OCI-LY3 (cell line): ENCODE measurements at regions not wholly inside any gene's neighbourhood (a gene's known extent, or its start where the extent isn't known, plus 50 kb on each side); places are given as distances from the start of the nearest gene placed in this dataset.
"Not testable (repeated sequence)": the region's sequence is repeated elsewhere in the genome, so short reads cannot be mapped to it uniquely, and the experiment has no call there.

Experiments
- H2AFZ ChIP-seq: fragments of 200-600, 300-600 bp; shearing (Covaris generic); 2 replicates; pipeline ENCODE4 v1.6.0; 2014; ENCODE audit warnings: antibody characterized with exemption, low read depth, low read length
- H3K27ac ChIP-seq: fragments of 200-600, 300-600 bp; sonication (generic); 2 replicates; pipeline ENCODE4 v1.5.1; 2014; ENCODE audit warnings: mild to moderate bottlenecking, low read length, moderate library complexity, mixed read lengths
- H3K27me3 ChIP-seq: fragments of 200-600, 300-600 bp; sonication (generic); 2 replicates; pipeline ENCODE4 v1.6.1; 2014; ENCODE audit warnings: low read depth, low read length, mixed read lengths
- H3K36me3 ChIP-seq: fragments of 200-600, 300-600 bp; sonication (generic); replicated peaks from 2 replicates; pipeline ENCODE3; 2014; ENCODE audit warnings: low read depth, low read length, mixed read lengths
- H3K4me1 ChIP-seq: fragments of 300-600, 200-600 bp; sonication (generic); 2 replicates; pipeline ENCODE4 v1.6.1; 2014; ENCODE audit warnings: low read length, mixed read lengths
- H3K4me2 ChIP-seq: fragments of 200-600, 300-600 bp; sonication (generic); 2 replicates; pipeline ENCODE4 v1.6.1; 2014; ENCODE audit warnings: low read length, mixed read lengths
- H3K4me3 ChIP-seq: fragments of 300-600, 200-600 bp; sonication (generic); 2 replicates; pipeline ENCODE4 v1.5.1; 2014; ENCODE audit warnings: antibody characterized with exemption, mild to moderate bottlenecking, low read length, moderate library complexity
- H3K79me2 ChIP-seq: fragments of 300-600, 200-600 bp; shearing (Covaris generic); 2 replicates; pipeline ENCODE4 v1.6.1; 2014; ENCODE audit warnings: mild to moderate bottlenecking, low read length, mixed read lengths
- H3K9ac ChIP-seq: fragments of 300-600, 200-600 bp; shearing (Covaris generic); 2 replicates; pipeline ENCODE4 v1.6.0; 2014; ENCODE audit warnings: mild to moderate bottlenecking, low read length, moderate library complexity
- H3K9me3 ChIP-seq: fragments of 200-600, 300-600 bp; shearing (Covaris generic); 2 replicates; pipeline ENCODE4 v1.6.1; 2014; ENCODE audit warnings: low read length, mixed read lengths; ENCODE audit not compliant: insufficient read depth
- H4K20me1 ChIP-seq: fragments of 200-600, 300-600 bp; sonication (generic); 2 replicates; pipeline ENCODE4 v1.6.1; 2016; ENCODE audit warnings: low read length, mixed read lengths; ENCODE audit not compliant: insufficient read depth
- EZH2phosphoT487 ChIP-seq: fragments of 200-600 bp; shearing (Covaris generic); IDR thresholded peaks from 2 replicates; pipeline ENCODE4 v1.6.1; 2018; ENCODE audit warnings: antibody characterized with exemption, mixed run types, low read depth
- TF ChIP-seq, protein P1 (sequence below): fragments of 200-600, 300-600 bp; sonication (generic); IDR thresholded peaks from 2 replicates; pipeline ENCODE4 v1.5.1; 2014; ENCODE audit warnings: antibody characterized with exemption, low read length, low read depth

- Histone ChIP-seq H3K27ac (no peak overlapping the region), H3K79me2 (no peaks in the 10 kb centered on the region), H3K4me1 (no peaks in the 10 kb centered on the region), H3K4me2 (no peak overlapping the region), H3K36me3 (no peaks in the 10 kb centered on the region), H2AFZ (no peak overlapping the region), H4K20me1 (no peaks in the 10 kb centered on the region), H3K9me3 (no peaks in the 10 kb centered on the region), H3K27me3 (no peaks in the 10 kb centered on the region), H3K9ac (no peak overlapping the region), H3K4me3 (no peak overlapping the region)
- TF ChIP-seq EZH2phosphoT487, result no peak
- TF ChIP-seq, protein P1, sequence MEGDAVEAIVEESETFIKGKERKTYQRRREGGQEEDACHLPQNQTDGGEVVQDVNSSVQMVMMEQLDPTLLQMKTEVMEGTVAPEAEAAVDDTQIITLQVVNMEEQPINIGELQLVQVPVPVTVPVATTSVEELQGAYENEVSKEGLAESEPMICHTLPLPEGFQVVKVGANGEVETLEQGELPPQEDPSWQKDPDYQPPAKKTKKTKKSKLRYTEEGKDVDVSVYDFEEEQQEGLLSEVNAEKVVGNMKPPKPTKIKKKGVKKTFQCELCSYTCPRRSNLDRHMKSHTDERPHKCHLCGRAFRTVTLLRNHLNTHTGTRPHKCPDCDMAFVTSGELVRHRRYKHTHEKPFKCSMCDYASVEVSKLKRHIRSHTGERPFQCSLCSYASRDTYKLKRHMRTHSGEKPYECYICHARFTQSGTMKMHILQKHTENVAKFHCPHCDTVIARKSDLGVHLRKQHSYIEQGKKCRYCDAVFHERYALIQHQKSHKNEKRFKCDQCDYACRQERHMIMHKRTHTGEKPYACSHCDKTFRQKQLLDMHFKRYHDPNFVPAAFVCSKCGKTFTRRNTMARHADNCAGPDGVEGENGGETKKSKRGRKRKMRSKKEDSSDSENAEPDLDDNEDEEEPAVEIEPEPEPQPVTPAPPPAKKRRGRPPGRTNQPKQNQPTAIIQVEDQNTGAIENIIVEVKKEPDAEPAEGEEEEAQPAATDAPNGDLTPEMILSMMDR, result no peak
Observed at GRCh38 chr2:154577390-154577789, 121.1 kb upstream of the KCNJ3 start.

- Histone ChIP-seq H3K36me3 (no peaks in the 10 kb centered on the region), H3K27ac (no peak overlapping the region), H3K9me3 (no peaks in the 10 kb centered on the region), H3K79me2 (no peaks in the 10 kb centered on the region), H3K4me2 (no peak overlapping the region), H3K27me3 (no peaks in the 10 kb centered on the region), H3K4me1 (no peaks in the 10 kb centered on the region), H4K20me1 (no peaks in the 10 kb centered on the region), H3K4me3 (no peak overlapping the region), H2AFZ (no peak overlapping the region), H3K9ac (no peak overlapping the region)
- TF ChIP-seq, protein P1, result no peak
- TF ChIP-seq EZH2phosphoT487, result no peak
Observed at GRCh38 chr2:154580767-154581166, 117.7 kb upstream of the KCNJ3 start.

- not testable (repeated sequence) for H3K79me2 ChIP-seq, H3K9me3 ChIP-seq, H3K4me3 ChIP-seq, H4K20me1 ChIP-seq, H3K9ac ChIP-seq, H3K27ac ChIP-seq, H3K4me2 ChIP-seq, H3K27me3 ChIP-seq, H2AFZ ChIP-seq, H3K4me1 ChIP-seq, H3K36me3 ChIP-seq
Observed at GRCh38 chr2:154582694-154583093, 115.8 kb upstream of the KCNJ3 start.

DNA sequence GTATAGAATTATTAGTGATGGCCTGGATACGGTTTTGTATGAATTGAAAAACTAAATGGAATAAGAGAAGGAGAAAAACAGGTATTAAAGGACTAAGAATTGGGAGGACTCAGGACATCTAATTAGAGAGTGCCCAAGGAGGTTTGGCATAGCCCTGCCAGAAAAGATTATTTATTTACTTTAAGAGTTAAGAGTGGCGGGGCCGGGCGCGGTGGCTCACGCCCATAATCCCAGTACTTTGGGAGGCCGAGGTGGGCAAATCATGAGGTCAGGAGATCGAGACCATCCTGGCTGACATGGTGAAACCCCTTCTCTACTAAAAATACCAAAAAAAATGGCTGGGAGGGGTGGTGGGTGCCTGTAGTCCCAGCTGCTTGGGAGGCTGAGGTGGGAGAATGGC lies 115.2 kb upstream of the KCNJ3 start:
- not testable (repeated sequence) for H4K20me1 ChIP-seq, H3K79me2 ChIP-seq, H3K4me3 ChIP-seq, H3K36me3 ChIP-seq, H3K4me2 ChIP-seq, H3K27ac ChIP-seq, H3K9ac ChIP-seq, H3K4me1 ChIP-seq, H3K9me3 ChIP-seq, H2AFZ ChIP-seq, H3K27me3 ChIP-seq

GRCh38 chr2:154587739-154588138 lies 110.8 kb upstream of the KCNJ3 start:
- Histone ChIP-seq H4K20me1 (no peaks in the 10 kb centered on the region), H3K9ac (no peak overlapping the region), H3K36me3 (no peaks in the 10 kb centered on the region), H3K9me3 (no peaks in the 10 kb centered on the region), H2AFZ (no peak overlapping the region), H3K27me3 (no peaks in the 10 kb centered on the region), H3K27ac (no peak overlapping the region), H3K4me3 (no peak overlapping the region), H3K4me1 (no peaks in the 10 kb centered on the region), H3K79me2 (no peaks in the 10 kb centered on the region), H3K4me2 (no peak overlapping the region)
- no peak for TF ChIP-seq EZH2phosphoT487
- TF ChIP-seq, protein P1, result no peak
